Astrocyte (in vitro differentiated cells and primary cell): ENCODE measurements at regions not wholly inside any gene's neighbourhood (a gene's known extent, or its start where the extent isn't known, plus 50 kb on each side); places are given as distances from the start of the nearest gene placed in this dataset.

Experiments used
- DNase-seq: peaks from one replicate; pipeline ENCODE4 v3.0.0-alpha.2; 2010; ENCODE audit warnings: low read depth
- FAIRE-seq: peaks from 2 replicates; lab custom pipeline; 2011; peaks lifted over from hg19 to GRCh38; lab: Jason Lieb, UNC
- H2AFZ ChIP-seq: 2 replicates; pipeline ENCODE4 v1.6.0; 2012; ENCODE audit warnings: low read depth, low read length, inconsistent platforms
- H3K27ac ChIP-seq: 2 replicates; pipeline ENCODE4 v1.5.1; 2011; ENCODE audit warnings: low read depth, low read length, inconsistent platforms
- H3K27me3 ChIP-seq: 2 replicates; pipeline ENCODE4 v1.6.0; 2011; ENCODE audit warnings: low read length, inconsistent platforms; ENCODE audit not compliant: insufficient read depth
- H3K36me3 ChIP-seq: 2 replicates; pipeline ENCODE4 v1.5.1; 2011; ENCODE audit warnings: low read length, inconsistent platforms; ENCODE audit not compliant: insufficient read depth
- H3K4me1 ChIP-seq: 2 replicates; pipeline ENCODE4 v1.5.1; 2011; ENCODE audit warnings: low read length, inconsistent platforms; ENCODE audit not compliant: insufficient read depth
- H3K4me2 ChIP-seq: 2 replicates; pipeline ENCODE4 v1.6.0; 2012; ENCODE audit warnings: low read length, inconsistent platforms
- H3K4me3 ChIP-seq: 2 replicates; pipeline ENCODE4 v1.5.1; 2011; ENCODE audit warnings: low read depth, mild to moderate bottlenecking, low read length, inconsistent platforms; ENCODE audit not compliant: insufficient read depth
- H3K79me2 ChIP-seq: 2 replicates; pipeline ENCODE4 v1.6.0; 2012; ENCODE audit warnings: mild to moderate bottlenecking, low read length, inconsistent platforms; ENCODE audit not compliant: insufficient read depth
- H3K9ac ChIP-seq: 2 replicates; pipeline ENCODE4 v1.6.0; 2012; ENCODE audit warnings: mild to moderate bottlenecking, low read length, inconsistent platforms
- H3K9me3 ChIP-seq: 2 replicates; pipeline ENCODE4 v1.5.1; 2012; ENCODE audit warnings: low read depth, mild to moderate bottlenecking, low read length, inconsistent platforms; ENCODE audit not compliant: insufficient read depth
- H4K20me1 ChIP-seq: 2 replicates; pipeline ENCODE4 v1.6.0; 2012; ENCODE audit warnings: low read length, inconsistent platforms; ENCODE audit not compliant: insufficient read depth
- H3K27ac Mint-ChIP-seq: one replicate; pipeline ENCODE4 v1.8.0; 2021; ENCODE audit warnings: mild to moderate bottlenecking, mixed read lengths; ENCODE audit not compliant: unreplicated experiment
- H3K27me3 Mint-ChIP-seq: one replicate; pipeline ENCODE4 v1.8.0; 2021; ENCODE audit warnings: low read depth, mixed read lengths; ENCODE audit not compliant: unreplicated experiment
- H3K36me3 Mint-ChIP-seq: one replicate; pipeline ENCODE4 v1.8.0; 2021; ENCODE audit warnings: low read depth, mixed read lengths; ENCODE audit not compliant: unreplicated experiment
- H3K4me1 Mint-ChIP-seq: one replicate; pipeline ENCODE4 v1.8.0; 2021; ENCODE audit warnings: low read depth, mixed read lengths; ENCODE audit not compliant: unreplicated experiment
- H3K4me3 Mint-ChIP-seq: one replicate; pipeline ENCODE4 v1.8.0; 2021; ENCODE audit warnings: mild to moderate bottlenecking, moderate library complexity, mixed read lengths; ENCODE audit not compliant: unreplicated experiment
- H3K9me3 Mint-ChIP-seq: one replicate; pipeline ENCODE4 v1.8.0; 2021; ENCODE audit warnings: mild to moderate bottlenecking, mixed read lengths; ENCODE audit not compliant: unreplicated experiment
- CTCF ChIP-seq: IDR thresholded peaks from 2 replicates; pipeline ENCODE4 v1.5.1; 2011; ENCODE audit warnings: low read depth, mild to moderate bottlenecking, inconsistent platforms, low read length, moderate library complexity; ENCODE audit not compliant: insufficient read depth
- EZH2 ChIP-seq: IDR thresholded peaks from 2 replicates; pipeline ENCODE4 v1.6.1; 2012; ENCODE audit warnings: mild to moderate bottlenecking, low read length, inconsistent platforms; ENCODE audit not compliant: insufficient read depth

- H3K4me3 ChIP-seq, result no peak overlapping the region
- TF ChIP-seq CTCF, result no peak
- TF ChIP-seq EZH2, result no peak
- no peaks in the 10 kb centered on the region for H3K27me3 Mint-ChIP-seq
- peak overlapping the region; percentile 33 for H3K27ac ChIP-seq
- no peaks in the 10 kb centered on the region for H3K36me3 Mint-ChIP-seq
- peak; percentile 57 for DNase-seq
- no peak for FAIRE-seq
- H3K27me3 ChIP-seq, result no peaks in the 10 kb centered on the region
- peaks cover 2% of the 10 kb centered on the region for H3K9me3 Mint-ChIP-seq
- H3K4me3 Mint-ChIP-seq, result no peak overlapping the region
- H3K27ac Mint-ChIP-seq, result peak overlapping the region; percentile 81
- H3K9ac ChIP-seq, result no peak overlapping the region
- H3K4me1 Mint-ChIP-seq, result peaks cover 27% of the 10 kb centered on the region
- no peaks in the 10 kb centered on the region for H3K36me3 ChIP-seq
- H2AFZ ChIP-seq, result no peak overlapping the region
- no peaks in the 10 kb centered on the region for H3K9me3 ChIP-seq
- H3K4me2 ChIP-seq, result peak overlapping the region; percentile 29
- H4K20me1 ChIP-seq, result no peaks in the 10 kb centered on the region
- peaks cover 7% of the 10 kb centered on the region for H3K4me1 ChIP-seq
- H3K79me2 ChIP-seq, result no peaks in the 10 kb centered on the region
Measured at GRCh38 chr10:107553470-107553869, 389.0 kb upstream of the SORCS1 start.

GRCh38 chr10:107552963-107553362, 388.5 kb upstream of the SORCS1 start:
- no peak overlapping the region for H3K4me3 ChIP-seq
- Mint-ChIP-seq H3K27me3 (no peaks in the 10 kb centered on the region), H3K4me1 (peaks cover 32% of the 10 kb centered on the region), H3K27ac (peak overlapping the region; percentile 37), H3K36me3 (no peaks in the 10 kb centered on the region), H3K4me3 (no peak overlapping the region), H3K9me3 (peaks cover 2% of the 10 kb centered on the region)
- H4K20me1 ChIP-seq, result no peaks in the 10 kb centered on the region
- no peaks in the 10 kb centered on the region for H3K79me2 ChIP-seq
- H3K9ac ChIP-seq, result no peak overlapping the region
- H3K4me1 ChIP-seq, result peaks cover 7% of the 10 kb centered on the region
- H3K27me3 ChIP-seq, result no peaks in the 10 kb centered on the region
- H2AFZ ChIP-seq, result no peak overlapping the region
- no peak for TF ChIP-seq CTCF
- TF ChIP-seq EZH2, result no peak
- H3K36me3 ChIP-seq, result no peaks in the 10 kb centered on the region
- H3K27ac ChIP-seq, result peak overlapping the region; percentile 33
- DNase-seq (no peak), FAIRE-seq (no peak)
- H3K4me2 ChIP-seq, result peak overlapping the region; percentile 29
- H3K9me3 ChIP-seq, result no peaks in the 10 kb centered on the region

GRCh38 chr10:107548301-107548700, 383.8 kb upstream of the SORCS1 start:
- no peak overlapping the region for H3K9ac ChIP-seq
- Mint-ChIP-seq H3K27me3 (no peaks in the 10 kb centered on the region), H3K4me1 (peaks cover 24% of the 10 kb centered on the region), H3K9me3 (peaks cover 2% of the 10 kb centered on the region), H3K36me3 (no peaks in the 10 kb centered on the region), H3K4me3 (no peak overlapping the region), H3K27ac (no peak overlapping the region)
- no peaks in the 10 kb centered on the region for H3K36me3 ChIP-seq
- H3K4me3 ChIP-seq, result no peak overlapping the region
- no peak for TF ChIP-seq CTCF
- no peak for TF ChIP-seq EZH2
- no peak overlapping the region for H3K27ac ChIP-seq
- H3K27me3 ChIP-seq, result no peaks in the 10 kb centered on the region
- H3K79me2 ChIP-seq, result no peaks in the 10 kb centered on the region
- no peak overlapping the region for H2AFZ ChIP-seq
- H3K4me1 ChIP-seq, result peaks cover 15% of the 10 kb centered on the region
- no peaks in the 10 kb centered on the region for H4K20me1 ChIP-seq
- H3K4me2 ChIP-seq, result no peak overlapping the region
- FAIRE-seq (no peak), DNase-seq (peak; percentile 33)
- no peaks in the 10 kb centered on the region for H3K9me3 ChIP-seq
